Loucy (cell line): ENCODE measurements at regions not wholly inside any gene's neighbourhood (a gene's known extent, or its start where the extent isn't known, plus 50 kb on each side); places are given as distances from the start of the nearest gene placed in this dataset.

Source experiments
- CTCF ChIP-seq: fragments of 200-600 bp; sonication (generic); conservative IDR thresholded peaks from 2 replicates; pipeline ENCODE4 v1.5.1; 2014; ENCODE audit warnings: mild to moderate bottlenecking, antibody characterized with exemption, low read length
- EZH2phosphoT487 ChIP-seq: fragments of 200-600 bp; IDR thresholded peaks from 2 replicates; pipeline ENCODE4 v1.6.1; 2018; ENCODE audit warnings: antibody characterized with exemption, mild to moderate bottlenecking, moderate library complexity, borderline replicate concordance

GRCh38 chr13:110030394-110030928, 244.1 kb upstream of the IRS2 start:
- TF ChIP-seq CTCF = no peak
- TF ChIP-seq EZH2phosphoT487 = no peak
